T-helper 2 cell treated with Interferon-gamma antibody and Interleukin-4, amounts not matched to agents 100 ng/mL and 5 ng/mL, for 36 hours (primary cell): ENCODE measurements at regions not wholly inside any gene's neighbourhood (a gene's known extent, or its start where the extent isn't known, plus 50 kb on each side); places are given as distances from the start of the nearest gene placed in this dataset.
"Not testable (repeated sequence)": the region's sequence is repeated elsewhere in the genome, so short reads cannot be mapped to it uniquely, and the experiment has no call there.

ENCODE experiments used
- intact Hi-C: fragments of 100-400 bp; cut with micrococcal nuclease; formaldehyde crosslinking; loops from one replicate; pipeline ENCODE4 v1.15.1; 2023

DNA sequence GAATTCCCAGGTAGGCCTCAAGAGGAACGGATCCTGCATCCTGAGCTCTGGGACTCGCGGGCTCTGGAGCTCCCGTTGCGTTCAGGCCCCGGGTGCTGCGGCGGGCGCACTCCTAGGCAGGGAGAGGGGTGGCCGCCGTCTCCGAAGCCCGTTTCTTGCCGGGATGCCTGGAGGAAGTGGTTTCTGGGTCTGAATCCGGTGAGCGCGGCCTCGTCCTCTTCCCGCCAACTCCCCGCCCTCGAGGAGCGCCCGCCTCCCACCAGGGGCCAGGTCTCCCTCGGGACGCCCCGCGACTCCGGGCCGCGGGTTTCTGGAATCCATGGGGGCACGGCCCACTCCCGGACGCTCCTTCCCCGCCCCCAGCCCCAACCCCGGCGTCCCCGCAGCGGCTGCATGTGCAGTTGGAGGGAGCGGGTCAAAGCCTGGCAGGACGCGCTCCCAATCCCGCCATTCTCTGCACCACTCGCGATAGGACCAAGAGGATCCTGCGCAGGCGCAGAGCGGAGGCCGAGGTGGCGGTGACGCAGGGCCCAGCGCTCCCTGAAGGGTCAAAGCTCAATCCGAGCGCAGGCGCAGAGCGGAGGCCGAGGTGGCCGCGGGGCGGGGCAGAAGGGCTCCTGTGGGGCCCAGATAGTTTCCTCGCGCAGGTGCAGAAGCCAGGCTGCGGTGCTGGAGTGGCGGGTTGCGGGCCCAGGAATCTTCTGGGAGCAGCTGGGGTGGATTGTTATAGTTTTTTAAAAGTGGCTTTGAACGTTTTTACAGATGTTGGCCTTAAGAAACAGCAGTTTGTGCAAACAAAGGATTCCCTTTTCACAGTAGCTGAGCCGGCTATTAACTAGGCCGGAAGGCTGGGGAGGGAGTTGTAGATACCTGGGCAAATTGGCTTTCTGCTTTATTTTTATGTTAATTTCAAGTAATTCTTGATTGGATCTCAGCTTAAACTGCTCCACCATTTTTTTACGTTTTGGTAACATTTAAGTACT, 796.4 kb downstream of the AACS start:
- intact Hi-C loops, result no loop called here

DNA sequence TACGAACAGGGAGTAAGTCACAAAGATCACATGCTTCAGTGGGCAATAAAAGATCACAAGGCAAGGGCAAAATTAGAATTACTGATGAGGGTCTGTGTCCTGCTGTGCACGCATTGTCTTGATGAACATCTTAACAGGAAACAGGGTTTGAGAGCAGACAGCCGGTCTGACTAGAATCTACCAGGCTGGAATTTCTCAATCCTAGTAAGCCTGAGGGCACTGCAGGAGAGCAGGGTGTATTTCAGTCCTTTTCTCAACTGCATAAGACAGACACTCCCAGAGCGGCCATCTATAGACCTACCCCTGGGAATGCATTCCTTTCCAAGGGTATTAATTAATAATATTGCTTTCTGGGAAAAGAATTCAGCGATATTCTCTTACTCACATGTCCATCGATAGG, 800.0 kb downstream of the AACS start:
- intact Hi-C loops, result not testable (repeated sequence)

DNA sequence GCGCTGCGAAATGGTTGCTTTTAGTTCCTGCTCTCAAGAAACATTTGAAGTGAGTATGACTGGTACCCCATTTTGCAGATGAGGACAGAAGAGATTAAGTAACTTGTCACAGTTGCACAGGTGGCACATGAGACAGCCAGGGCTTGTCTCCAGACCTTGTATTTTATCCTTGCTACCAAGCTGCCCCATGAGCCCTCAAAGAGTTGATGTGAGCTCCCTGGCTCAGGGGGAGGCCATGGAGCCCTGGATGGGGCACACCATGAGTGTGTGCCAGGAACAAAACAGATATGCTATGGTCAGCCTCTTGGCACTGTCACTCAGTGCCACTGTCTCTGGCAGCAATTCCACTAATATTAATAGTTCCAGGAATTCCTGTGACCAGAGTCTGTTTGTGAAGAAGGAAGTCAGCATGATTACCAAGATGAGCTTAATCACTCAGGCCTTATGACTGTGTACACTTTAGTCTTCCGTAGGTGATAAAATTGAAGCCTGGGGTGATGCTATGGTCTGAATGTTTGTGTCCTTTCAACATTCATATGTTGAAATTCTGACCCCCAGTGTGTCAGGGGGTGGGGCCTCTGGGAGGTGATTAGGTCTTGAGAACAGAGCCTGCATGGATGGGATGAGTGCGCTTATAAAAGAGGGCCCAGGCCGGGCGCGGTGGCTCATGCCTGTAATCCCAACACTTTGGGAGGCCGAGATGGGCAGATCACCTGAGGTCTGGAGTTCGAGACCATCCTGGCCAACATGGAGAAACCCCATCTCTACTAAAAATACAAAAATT, 806.8 kb downstream of the AACS start:
- intact Hi-C loops, result no loop called here

DNA sequence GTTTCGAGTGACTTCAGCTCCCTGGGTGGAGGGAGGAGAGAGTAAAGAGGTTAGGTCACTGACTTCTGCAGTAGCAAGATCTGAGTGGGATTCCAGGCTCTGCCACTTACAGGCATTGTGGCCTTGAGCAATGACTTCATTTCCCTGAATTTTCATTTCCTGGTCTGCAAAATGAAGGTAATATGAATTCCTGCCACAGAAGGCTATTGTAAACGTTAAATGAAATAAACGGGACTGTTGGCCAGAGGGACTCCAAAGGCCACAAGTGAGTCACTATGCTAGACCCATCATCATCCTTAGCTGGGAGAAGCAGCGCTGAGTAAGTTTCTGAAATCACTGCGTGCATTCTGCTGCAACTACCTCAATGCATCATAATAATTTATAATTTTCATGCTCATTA, 807.8 kb downstream of the AACS start:
- intact Hi-C loops, result no loop called here

DNA sequence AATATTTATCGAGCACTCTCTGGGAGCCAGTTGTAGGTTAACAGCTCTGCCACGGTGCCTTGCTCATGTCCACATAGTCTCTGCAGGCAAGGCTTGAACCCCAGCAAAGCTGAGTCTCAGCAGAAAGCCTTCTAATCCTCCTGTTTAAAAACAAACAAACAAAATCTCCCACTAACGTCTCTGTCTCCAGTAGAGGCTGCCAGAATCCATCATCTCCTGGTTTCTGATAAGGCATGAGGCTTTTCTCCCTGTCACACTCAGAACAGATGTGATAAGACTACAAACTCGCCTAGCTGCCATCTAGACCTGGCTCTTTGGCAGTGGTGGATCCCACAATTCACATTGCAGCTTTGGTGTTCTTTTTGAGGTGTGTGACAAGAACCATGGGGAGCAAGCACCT, 813.2 kb downstream of the AACS start:
- intact Hi-C loops, result no loop called here

DNA sequence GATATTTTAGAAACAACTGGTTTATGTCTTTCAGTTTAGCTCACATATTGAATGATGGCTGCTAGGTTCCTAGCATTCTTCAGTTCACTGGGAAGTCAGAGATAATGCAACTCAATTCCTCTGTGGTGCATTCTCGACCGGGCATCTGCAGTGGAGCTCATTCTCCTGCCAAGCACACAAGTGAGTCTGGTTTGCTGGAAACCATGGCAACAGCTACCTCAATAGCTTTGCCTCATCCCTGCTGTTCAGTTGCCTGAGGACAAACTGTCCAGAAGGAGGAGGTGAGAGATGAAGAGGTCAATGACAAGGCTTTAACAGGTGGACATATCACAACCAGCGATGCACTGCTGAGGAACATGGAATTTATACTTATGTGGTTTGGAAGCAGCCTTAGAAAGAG, 816.9 kb downstream of the AACS start:
- intact Hi-C loops, result no loop called here

DNA sequence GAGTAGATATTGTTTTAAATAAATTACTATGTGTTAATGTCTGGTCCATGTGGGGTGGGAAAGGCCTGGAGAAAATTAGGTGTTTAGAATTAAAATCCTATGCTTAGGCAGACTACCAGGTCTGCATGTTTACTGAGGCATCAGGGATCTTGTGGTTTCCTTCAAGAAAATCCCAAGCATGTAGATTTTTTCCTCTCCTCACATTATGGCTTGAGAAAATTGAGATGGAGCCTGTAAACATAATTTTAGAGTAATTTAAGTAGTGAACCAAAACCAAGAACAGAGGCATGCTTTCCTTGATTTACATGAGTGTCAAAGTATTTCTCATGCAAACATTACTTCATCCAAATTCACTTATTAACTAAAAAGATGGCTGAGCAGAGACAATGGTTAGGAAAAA, 823.7 kb downstream of the AACS start:
- intact Hi-C loops, result no loop called here

DNA sequence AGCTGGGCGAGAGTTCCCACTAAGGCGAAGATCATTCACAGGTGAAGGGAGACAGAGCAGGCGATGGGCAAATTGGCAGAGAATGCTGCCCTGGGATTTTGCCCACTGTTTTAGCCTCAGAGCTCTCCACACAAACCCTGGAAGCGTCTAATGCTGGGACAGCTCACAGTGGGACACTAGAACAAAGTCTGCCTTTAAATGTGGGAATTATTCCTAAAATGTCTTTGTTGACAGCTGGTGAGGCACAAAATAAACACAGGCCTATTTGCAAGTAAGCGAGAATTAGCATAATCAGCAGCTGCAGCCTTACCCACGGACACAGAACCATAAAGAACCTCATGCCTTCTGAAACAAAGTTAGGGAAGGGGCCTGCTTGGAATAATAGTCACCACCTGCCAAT, 824.5 kb downstream of the AACS start:
- intact Hi-C loops, result no loop called here

DNA sequence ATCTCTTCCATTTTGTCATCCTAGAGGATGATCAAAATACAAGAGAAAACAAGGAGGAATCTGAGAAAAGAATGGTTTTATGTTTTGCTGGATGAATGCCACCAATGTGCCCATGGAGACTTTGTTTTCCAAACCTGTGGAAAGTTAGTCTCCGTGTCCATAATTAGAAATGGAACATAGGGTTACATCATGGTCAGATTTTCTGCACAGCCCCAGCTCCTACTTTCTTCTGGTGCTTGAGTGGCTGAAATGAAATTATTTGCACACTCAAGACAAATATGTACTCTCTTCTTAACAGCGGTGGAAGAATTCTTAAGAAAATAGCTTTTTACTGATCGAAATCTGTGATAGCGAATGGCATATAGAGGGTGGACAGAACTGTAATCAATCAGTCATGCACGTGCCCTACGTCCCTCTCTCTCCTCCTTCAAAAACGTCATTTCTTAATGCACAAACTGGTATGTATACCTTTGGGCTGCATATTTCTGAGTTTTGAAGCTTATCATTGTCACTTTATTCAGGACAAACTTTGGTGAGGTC, 825.2 kb downstream of the AACS start:
- intact Hi-C loops, result no loop called here

DNA sequence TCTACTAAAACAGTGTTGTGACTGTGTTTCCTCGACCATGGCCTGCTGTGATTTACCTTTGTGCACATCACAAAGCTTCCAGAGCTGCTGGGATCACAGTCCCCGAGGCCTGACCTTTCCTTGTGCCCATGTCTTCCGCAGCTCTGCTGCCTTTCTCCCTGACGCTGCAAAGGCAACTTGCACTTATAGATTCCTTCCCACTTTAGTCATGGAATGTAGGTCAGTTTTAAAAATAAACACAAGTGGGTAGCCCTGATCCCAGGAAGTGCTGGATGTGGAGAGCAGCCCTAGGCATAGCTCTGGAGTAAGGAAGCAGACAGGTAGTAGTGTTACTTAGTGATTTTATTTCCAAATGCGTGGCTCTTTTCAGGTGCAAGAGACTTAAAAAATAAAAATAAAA, 825.7 kb downstream of the AACS start:
- intact Hi-C loops, result no loop called here

DNA sequence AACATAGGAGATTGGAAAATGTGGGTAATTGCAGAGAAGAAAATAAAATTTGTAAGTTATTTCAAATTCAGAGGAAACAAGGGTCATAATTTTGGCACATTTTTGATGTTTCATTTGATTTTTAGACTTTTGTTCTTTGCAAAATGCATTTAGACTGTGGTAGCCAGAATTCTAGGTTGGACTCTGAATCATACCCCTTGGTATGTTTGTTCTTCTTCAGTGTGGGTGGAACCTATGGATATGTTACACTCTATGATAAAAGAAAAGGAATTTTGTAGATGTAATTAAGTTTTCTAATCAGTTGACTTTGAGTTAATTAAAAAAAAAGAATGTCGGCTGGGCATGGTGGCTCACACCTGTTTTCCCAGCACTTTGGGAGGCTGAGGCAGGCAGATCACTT, 827.0 kb downstream of the AACS start:
- intact Hi-C loops, result no loop called here

DNA sequence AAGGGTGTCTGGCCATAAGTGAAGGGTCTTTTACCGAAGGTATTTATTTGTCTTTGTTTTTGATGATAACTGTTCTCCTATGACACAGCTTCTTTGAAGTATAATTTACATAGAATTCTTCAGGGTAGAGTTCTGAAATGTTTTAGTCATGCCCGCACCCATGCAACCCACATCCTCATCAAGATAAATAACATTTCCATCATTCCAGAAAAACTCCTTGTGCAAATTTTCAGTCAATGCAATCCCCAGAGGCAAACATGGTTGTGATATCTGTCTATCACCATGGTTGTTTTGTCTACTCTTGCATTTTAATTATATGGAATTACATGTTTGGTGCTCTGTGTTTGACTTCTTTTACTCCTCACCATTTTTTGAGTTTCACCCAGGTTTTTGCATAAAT, 837.8 kb downstream of the AACS start:
- intact Hi-C loops, result no loop called here

DNA sequence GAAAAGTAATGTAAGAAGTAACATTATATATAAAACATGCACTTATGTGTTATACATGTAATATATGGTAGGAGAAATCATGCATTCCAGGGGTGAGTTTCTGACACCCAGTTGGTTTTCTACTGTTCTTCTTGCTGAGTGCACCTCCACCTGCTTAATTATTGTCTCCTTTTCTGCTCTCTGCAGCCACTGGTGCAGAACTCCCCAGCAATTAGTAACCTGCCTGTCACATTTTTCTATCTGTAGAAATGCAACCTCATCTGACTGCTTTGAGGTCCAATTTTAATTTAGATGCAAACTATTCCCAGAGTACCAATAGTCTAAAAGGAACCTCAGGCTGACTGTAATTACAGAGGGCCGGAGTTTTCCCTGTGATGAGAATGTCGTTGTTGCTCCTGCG, 842.1 kb downstream of the AACS start:
- intact Hi-C loops, result no loop called here

DNA sequence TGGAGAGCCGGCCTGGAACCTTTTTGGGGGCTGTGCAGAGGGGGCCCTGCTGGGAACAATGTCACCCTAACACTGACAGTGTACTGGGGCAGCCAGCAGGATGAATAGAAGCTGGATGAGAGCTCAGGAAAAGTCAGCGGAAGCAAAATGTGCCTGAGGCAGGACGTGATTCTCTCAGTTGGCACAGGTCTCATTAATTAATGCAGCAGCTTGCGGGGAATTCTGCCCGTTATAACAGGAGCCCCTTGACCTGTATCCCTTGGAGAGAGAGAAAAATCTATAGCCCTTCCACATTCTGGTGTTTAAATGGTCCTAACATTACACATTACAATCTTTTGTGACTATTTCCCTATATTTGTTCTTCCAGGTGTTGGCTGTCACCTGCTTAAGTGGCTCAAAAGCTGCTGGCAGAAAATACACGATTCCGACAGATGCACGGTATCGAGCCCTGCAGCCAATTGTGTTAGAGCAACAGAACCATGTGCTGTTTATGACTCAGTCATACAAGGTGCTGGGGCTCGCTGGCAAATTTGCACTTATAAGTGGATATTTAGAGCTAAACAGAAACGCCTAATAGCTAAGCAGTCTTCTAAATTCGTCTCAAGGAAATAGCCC, 854.7 kb downstream of the AACS start:
- intact Hi-C loops, result no loop called here

DNA sequence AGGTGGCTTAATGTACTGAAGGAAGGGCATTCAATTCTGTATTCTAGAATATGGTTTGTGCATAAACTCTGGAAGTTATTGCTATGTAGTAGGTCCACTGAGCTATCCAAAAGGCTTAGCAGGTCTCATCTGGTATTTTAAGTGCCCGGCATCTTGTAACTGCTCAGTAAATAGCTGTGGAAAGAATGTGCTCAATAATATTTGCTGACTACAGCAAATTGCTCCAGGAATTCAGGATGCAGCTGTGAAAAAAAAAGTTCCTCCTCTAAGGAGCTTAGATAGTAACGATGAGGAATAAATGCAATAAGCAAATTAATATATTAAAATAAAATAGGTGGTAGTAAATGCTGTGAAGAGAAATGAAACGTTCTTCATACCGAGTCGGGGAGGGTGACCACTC, 857.1 kb downstream of the AACS start:
- intact Hi-C loops, result no loop called here

DNA sequence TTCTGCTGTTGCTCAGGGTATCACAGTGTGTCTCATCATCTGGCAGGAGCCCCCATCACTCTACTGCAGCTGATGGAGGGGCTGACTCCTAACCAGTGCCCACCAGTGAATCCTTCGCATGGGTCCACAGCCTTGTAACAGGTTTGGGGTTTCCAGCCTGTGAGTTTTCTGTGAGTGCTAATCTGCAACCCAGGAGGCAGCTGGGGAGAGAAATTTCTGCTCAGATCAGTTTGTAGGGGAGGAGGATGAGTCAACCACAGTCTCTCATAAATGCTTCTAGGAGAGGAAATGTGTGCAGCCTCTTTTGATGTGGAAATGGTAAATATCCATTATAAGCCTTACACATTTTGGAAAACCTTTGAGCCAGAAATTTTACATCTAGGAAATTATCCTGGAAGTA, 871.3 kb downstream of the AACS start:
- intact Hi-C loops, result no loop called here

DNA sequence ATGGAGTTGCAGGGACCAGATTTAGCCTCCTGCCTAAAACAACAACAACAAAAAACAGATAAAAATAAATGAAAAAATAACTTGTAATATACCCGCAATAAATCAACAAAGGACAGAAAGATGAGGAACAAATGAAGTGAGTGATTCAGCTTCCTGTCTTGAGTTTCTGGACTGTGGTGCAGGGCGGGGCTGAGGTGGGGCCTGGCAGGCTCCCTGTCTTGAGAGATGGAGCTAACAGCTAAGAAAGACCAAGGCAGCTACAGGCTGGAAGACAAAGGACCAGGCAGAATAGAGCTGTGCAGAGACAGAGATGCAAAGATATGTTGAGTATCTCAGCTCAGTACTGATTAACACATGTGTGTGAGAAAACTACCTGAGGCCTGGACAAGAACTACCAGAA, 879.2 kb downstream of the AACS start:
- intact Hi-C loops, result no loop called here

DNA sequence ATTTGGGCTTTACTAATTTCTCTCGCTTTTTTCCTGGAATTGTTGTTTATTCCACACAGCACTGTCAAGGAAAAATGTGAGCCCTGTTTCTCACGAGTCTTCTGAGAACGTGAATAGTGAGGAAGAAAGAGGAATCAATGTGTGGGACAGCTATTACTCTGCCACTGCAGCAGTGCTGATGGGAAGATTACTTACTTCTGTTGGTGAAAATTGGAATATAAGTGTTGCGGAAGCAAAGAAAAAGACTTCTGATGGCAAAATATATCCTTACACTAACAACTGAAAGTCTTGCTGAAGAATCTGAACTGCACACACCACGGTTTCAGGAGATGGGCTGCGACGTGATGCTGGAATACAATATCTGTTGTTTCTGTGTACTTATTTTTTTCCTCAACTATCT, 884.2 kb downstream of the AACS start:
- intact Hi-C loops, result no loop called here

DNA sequence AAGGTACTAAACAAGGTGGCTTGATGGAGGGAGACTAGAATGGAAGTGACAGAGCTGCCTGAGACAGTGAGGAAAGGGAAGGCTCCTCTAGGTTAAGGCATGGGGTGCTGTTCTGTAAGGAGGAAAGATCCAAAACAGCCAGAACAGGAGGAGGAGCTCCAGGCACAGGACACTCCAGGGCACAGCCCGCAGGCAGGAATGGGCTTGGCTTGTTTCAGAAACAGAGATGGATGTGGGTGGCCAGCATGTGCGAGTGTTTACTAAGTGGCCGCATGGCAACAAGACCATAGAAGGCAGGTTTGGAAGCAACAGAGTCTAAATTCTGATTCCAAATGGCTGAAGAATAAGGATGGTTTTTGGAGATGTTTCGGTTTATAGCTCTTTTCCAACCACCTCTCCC, 889.1 kb downstream of the AACS start:
- intact Hi-C loops, result no loop called here

DNA sequence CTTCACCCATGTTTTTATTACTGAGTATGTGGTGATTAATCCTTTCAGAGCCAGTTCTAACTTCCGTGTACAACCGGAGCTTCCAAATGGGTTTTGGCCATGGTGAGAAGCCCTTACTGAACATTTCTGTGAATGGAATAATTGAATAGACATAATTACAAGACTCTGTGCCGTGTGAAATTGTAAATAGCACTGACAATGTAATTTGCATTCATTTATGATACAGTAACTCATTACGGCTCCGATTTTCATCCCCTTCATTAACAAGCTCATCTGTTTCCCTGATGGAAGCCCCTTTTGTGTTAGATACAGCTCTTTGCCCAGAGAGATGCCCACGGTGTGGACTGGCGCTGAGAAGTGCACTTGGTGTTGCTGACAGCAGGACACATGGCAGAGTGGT, 891.0 kb downstream of the AACS start:
- intact Hi-C loops, result no loop called here

DNA sequence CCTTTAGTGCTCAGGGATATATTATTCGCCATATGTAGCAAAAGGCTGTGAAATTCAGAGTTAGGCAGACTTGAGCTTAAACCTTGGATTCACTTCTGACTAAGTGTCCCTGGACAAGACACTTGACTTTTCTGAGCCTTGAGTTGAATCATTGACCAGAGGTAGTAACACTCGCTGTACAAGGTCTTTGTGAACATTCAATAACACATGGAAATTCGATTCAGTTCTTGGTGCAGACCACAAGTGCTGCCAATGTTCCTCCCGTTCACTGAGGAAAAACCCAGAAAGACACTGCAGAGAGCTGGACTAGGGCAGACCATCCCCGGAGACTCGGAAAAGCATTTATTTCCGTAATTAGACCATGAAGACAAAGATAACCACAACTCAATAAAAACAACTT, 901.4 kb downstream of the AACS start:
- intact Hi-C loops, result no loop called here

DNA sequence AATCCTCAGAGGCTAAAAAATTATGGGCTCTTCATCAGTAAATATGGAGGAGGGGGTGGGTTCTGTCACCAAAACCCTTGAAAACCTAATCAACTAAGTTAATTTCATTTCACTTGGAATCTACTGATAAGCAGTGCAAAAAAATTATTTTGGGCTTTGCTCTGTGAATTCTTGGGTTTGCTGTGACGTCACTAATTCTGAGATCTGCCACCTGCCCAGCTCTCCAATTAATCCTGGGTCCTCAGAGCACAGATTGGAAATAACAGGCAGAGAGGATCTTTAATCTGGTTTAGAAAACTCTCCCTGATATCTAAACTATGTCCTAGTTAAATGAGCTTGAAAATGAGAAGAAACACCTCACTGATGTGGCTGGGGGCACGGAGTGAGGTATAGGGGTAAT, 903.2 kb downstream of the AACS start:
- intact Hi-C loops, result no loop called here
